HEK293T (cell line): ENCODE measurements at regions not wholly inside any gene's neighbourhood (a gene's known extent, or its start where the extent isn't known, plus 50 kb on each side); places are given as distances from the start of the nearest gene placed in this dataset.

ENCODE experiments used
- CTCF ChIA-PET: fragments of 350-600 bp; formaldehyde crosslinking; extraction: SDS; loops from one replicate; lab custom pipeline; 2021; ENCODE audit warnings: antibody characterized with exemption, inconsistent platforms; lab: Yijun Ruan, JAX
- POLR2A ChIA-PET: fragments of 350-600 bp; formaldehyde crosslinking; extraction: SDS; loops from one replicate; lab custom pipeline; 2020; ENCODE audit warnings: antibody characterized with exemption, inconsistent platforms; lab: Yijun Ruan, JAX
- DNase-seq: peaks from one replicate; pipeline ENCODE4 v3.0.0; 2012; ENCODE audit warnings: mixed read lengths; ENCODE audit errors: extremely low spot score
- ARNT ChIP-seq: fragments of 450-650 bp; IDR thresholded peaks from 2 replicates; pipeline ENCODE4 v1.6.1; 2017; ENCODE audit warnings: mild to moderate bottlenecking
- BHLHE40 ChIP-seq: fragments of 450-650 bp; IDR thresholded peaks from 2 replicates; pipeline ENCODE4 v1.6.1; 2016; ENCODE audit warnings: mild to moderate bottlenecking, moderate library complexity, borderline replicate concordance
- CTBP1 ChIP-seq: fragments of 450-650 bp; IDR thresholded peaks from 2 replicates; pipeline ENCODE4 v1.6.1; 2016; ENCODE audit warnings: borderline replicate concordance
- ELF4 ChIP-seq: fragments of 450-650 bp; IDR thresholded peaks from 2 replicates; pipeline ENCODE4 v1.6.1; 2017; ENCODE audit warnings: antibody characterized with exemption
- FOXA1 ChIP-seq: fragments of 450-650 bp; IDR thresholded peaks from 2 replicates; pipeline ENCODE4 v1.6.1; 2016; ENCODE audit warnings: mild to moderate bottlenecking
- FOXK2 ChIP-seq: fragments of 450-650 bp; IDR thresholded peaks from 2 replicates; pipeline ENCODE4 v1.6.1; 2016; ENCODE audit warnings: mild to moderate bottlenecking
- FOXM1 ChIP-seq: fragments of 450-650 bp; IDR thresholded peaks from 2 replicates; pipeline ENCODE4 v1.6.1; 2017; ENCODE audit warnings: mild to moderate bottlenecking, borderline replicate concordance
- HDGF ChIP-seq: fragments of 450-650 bp; IDR thresholded peaks from 2 replicates; pipeline ENCODE4 v1.6.1; 2017; ENCODE audit warnings: antibody characterized with exemption, borderline replicate concordance
- L3MBTL2 ChIP-seq: fragments of 450-650 bp; conservative IDR thresholded peaks from 2 replicates; pipeline ENCODE4 v1.6.1; 2016; ENCODE audit warnings: mild to moderate bottlenecking
- LEF1 ChIP-seq: fragments of 450-650 bp; IDR thresholded peaks from 2 replicates; pipeline ENCODE4 v1.6.1; 2017; ENCODE audit warnings: mild to moderate bottlenecking, borderline replicate concordance
- NFRKB ChIP-seq: fragments of 450-650 bp; IDR thresholded peaks from 2 replicates; pipeline ENCODE4 v1.6.1; 2016; ENCODE audit warnings: mild to moderate bottlenecking, moderate library complexity
- SP1 ChIP-seq: fragments of 450-650 bp; IDR thresholded peaks from 2 replicates; pipeline ENCODE4 v1.6.1; 2017
- SUZ12 ChIP-seq: fragments of 450-650 bp; IDR thresholded peaks from 2 replicates; pipeline ENCODE4 v1.6.1; 2016; ENCODE audit warnings: mild to moderate bottlenecking
- TARDBP ChIP-seq: fragments of 450-650 bp; IDR thresholded peaks from 2 replicates; pipeline ENCODE4 v1.6.1; 2016
- ZNF384 ChIP-seq: fragments of 450-650 bp; IDR thresholded peaks from 2 replicates; pipeline ENCODE4 v1.6.1; 2016
- TF ChIP-seq, protein P1 (sequence below): fragments of 450-650 bp; IDR thresholded peaks from 2 replicates; pipeline ENCODE4 v1.6.1; 2016

DNA sequence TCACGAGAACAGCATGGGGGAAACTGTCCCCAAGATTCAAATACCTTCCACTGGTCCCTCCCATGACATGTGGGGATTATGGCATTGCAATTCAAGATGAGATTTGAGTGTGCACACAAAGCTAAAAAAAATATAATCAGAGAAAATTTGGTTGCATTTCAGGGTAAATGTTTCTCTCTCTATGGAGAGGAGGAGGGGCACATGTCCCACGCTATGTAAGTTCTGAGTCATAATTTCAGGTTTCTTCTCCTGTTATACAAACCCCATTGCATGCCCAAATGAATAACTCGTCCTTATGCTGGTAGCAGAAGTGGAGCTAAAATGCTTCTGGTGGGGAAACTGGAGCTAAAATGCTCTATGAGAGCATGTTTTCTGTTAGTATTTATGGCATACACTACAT is 209.7 kb upstream of the DCBLD2 start:
- no peak for DNase-seq
- CTCF ChIA-PET: no interaction called here
- TF ChIP-seq HDGF: no peak
- no peak for TF ChIP-seq L3MBTL2
- TF ChIP-seq LEF1: no peak
- no peak for TF ChIP-seq FOXM1
- TF ChIP-seq TARDBP: no peak
- TF ChIP-seq ELF4: no peak
- TF ChIP-seq CTBP1: no peak
- TF ChIP-seq, protein P1, sequence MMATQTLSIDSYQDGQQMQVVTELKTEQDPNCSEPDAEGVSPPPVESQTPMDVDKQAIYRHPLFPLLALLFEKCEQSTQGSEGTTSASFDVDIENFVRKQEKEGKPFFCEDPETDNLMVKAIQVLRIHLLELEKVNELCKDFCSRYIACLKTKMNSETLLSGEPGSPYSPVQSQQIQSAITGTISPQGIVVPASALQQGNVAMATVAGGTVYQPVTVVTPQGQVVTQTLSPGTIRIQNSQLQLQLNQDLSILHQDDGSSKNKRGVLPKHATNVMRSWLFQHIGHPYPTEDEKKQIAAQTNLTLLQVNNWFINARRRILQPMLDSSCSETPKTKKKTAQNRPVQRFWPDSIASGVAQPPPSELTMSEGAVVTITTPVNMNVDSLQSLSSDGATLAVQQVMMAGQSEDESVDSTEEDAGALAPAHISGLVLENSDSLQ: no peak
- TF ChIP-seq SUZ12: no peak
- no peak for TF ChIP-seq FOXA1
- POLR2A ChIA-PET: no interaction called here

DNA sequence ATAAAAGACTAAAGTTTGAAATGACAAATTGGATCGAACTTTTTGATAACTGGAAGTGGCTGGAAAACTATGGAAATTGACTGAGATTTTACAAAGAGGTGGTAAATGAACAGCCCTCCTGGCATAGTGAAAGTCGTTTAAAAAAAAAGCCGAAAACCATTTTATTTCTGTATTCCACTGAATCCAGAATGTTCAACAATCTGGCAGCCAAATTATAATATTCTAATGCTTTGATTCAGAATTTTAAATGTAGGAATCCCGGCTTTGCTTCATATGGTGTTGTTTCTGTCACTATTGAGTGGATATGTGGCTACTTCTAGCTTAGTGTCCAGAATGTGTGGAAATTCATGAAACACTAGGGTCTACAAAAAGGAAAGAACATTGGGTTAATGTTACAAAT is 208.9 kb upstream of the DCBLD2 start:
- no peak for DNase-seq
- CTCF ChIA-PET: no interaction called here
- POLR2A ChIA-PET: no interaction called here
- TF ChIP-seq BHLHE40 (no peak), ELF4 (no peak), FOXM1 (no peak), TARDBP (no peak), NFRKB (no peak), ZNF384 (no peak), FOXK2 (no peak), SP1 (no peak), ARNT (no peak), L3MBTL2 (no peak), CTBP1 (no peak), FOXA1 (no peak), HDGF (no peak), LEF1 (no peak), SUZ12 (no peak)
- TF ChIP-seq, protein P1: no peak

DNA sequence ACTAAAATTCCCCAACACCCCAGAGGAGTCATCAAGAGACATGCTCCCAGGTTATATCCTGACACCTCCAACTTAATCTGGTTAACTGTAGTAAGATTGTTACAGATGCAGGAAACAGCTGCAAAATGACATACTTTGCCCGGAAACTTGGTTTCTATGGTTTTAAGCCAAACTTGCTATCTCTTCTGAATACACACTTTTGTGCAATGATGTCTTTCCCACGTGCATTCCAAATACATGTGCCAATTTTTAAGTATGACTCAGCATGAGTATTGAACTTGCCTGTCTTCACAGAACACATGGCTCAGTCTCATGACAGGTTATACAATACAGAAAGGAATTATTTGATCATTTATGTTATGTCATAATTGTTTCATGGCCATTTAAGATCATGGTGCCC is 207.0 kb upstream of the DCBLD2 start:
- TF ChIP-seq BHLHE40 (no peak), CTBP1 (no peak), FOXM1 (no peak), HDGF (no peak), ARNT (no peak), L3MBTL2 (no peak), ELF4 (no peak), NFRKB (no peak), LEF1 (no peak), FOXA1 (no peak), SUZ12 (no peak), TARDBP (no peak), ZNF384 (no peak), SP1 (no peak), FOXK2 (no peak)
- TF ChIP-seq, protein P1: no peak
- DNase-seq: no peak
- CTCF ChIA-PET: no interaction called here
- POLR2A ChIA-PET: no interaction called here

DNA sequence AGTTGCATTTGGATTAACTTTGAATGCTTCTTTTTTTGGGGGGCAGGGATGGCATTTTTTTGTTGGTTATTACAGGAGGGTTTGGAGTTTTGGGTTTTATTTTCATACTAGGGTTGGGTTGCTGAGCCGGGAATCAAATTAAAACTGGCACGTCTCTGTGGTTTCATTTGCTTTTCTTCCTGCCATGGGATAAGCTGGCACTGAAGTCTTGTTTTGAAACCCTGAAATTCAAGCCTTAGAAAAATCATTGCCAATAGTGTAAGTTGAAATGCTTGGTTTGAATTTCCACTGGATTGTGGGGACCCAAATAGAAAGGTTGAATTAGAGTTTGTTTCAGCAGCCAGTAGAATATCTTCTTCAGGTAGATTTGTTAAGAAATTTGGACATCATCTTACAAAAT is 193.1 kb upstream of the DCBLD2 start:
- ChIA-PET CTCF (no interaction called here), POLR2A (no interaction called here)
- no peak for TF ChIP-seq CTBP1
- TF ChIP-seq NFRKB: no peak
- no peak for TF ChIP-seq BHLHE40
- TF ChIP-seq, protein P1: no peak
- TF ChIP-seq HDGF: no peak
- no peak for TF ChIP-seq ELF4
- no peak for TF ChIP-seq SP1
- no peak for TF ChIP-seq ARNT
- no peak for TF ChIP-seq FOXK2
- no peak for TF ChIP-seq L3MBTL2
- no peak for TF ChIP-seq LEF1
- TF ChIP-seq FOXM1: no peak
- TF ChIP-seq TARDBP: no peak
- TF ChIP-seq ZNF384: no peak
- DNase-seq: no peak

DNA sequence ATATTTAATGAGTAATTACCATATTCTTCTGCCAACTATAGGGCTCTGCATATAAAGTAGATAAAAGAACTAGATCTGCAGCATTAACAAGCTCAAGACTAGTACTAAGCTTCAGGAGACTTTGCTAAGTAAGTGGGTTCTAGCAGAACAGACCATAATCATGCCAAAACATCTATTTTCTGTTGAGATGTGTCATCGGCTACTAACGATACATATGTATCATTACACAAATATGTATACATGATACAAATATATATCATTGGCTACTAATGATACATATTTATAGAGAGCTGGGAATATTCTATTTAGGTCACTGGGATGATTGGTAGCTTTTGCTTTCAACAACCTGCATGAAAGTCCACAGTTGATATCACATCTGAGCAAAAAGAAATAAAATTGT is 185.8 kb upstream of the DCBLD2 start:
- TF ChIP-seq ARNT (no peak), FOXA1 (no peak), ELF4 (no peak), BHLHE40 (no peak), CTBP1 (no peak), FOXK2 (no peak), LEF1 (no peak), L3MBTL2 (no peak), FOXM1 (no peak), TARDBP (no peak), HDGF (no peak), ZNF384 (no peak), NFRKB (no peak), SUZ12 (no peak), SP1 (no peak)
- TF ChIP-seq, protein P1: no peak

More for the DNA sequence above, 185.8 kb upstream of the DCBLD2 start:
- ChIA-PET CTCF (no interaction called here), POLR2A (no interaction called here)
- no peak for DNase-seq
